ENCODE measurements at regions not wholly inside any gene's neighbourhood (a gene's known extent, or its start where the extent isn't known, plus 50 kb on each side); places are given as distances from the start of the nearest gene placed in this dataset.
"Not testable (repeated sequence)": the region's sequence is repeated elsewhere in the genome, so short reads cannot be mapped to it uniquely, and the experiment has no call there.

GRCh38 chr16:87045466-87046216, 271.6 kb downstream of the C16orf95 start:
- no peak for DNase-seq

DNA sequence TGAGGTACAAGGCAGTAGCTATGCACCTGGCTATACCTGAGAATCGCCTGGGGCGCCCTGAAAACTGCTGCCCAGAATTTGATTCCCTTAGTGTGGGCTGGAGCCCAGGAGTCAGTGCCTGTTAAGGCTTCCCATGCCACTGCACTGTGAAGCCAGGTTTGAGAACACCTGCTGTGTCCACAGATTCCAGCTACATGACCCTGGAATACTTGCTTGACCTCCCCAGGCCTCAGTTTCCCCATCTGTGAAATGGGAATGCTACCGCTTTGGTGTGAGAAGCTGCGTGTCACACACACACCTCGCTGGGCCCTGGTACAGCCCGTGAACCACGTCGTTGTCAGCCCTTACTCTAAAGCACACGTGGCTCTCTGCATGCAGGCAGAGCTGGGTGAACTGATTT, 271.0 kb downstream of the C16orf95 start:
- DNase-seq, result no peak

DNA sequence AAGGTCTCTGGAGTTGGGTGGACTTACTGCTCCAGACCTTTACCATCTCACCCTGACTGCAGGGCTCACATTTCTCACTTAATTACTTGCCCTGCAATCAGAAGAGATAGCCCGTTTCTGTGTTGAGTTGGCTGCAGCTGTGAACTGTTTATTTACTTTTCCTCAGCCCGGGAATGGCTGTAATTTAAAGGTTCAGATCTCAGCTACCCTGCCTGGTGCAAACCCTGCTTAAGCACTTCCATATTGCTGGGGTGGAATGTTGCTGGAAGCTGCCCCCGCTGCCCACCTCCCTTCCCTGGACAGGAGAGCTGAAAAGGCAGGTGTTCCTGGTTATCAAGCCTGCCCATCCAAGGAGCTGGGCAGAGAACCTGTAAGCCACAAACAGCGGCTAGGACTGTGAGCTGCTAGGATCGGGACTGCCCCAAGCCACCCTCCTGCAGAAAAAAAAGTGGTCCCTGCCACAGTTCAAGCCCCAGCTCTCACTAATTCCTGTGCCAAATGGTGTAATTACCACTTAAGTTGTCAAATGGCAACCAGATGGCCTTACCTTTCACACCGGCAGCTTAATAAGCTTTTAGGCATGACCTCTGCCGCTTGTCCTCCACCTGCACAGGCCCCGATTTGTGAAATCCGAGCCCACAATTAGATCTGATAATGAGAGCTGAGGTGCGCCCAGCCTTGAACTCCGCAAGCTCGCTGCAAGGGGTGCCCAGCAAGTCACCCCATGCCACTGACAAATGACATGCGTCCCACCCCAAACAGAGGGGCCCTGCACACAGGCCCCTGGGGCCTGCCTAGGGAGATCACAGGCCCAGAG, 269.8 kb downstream of the C16orf95 start:
- DNase-seq, result no peak

GRCh38 chr16:87048038-87048729, 269.0 kb downstream of the C16orf95 start:
- DNase-seq, result no peak

DNA sequence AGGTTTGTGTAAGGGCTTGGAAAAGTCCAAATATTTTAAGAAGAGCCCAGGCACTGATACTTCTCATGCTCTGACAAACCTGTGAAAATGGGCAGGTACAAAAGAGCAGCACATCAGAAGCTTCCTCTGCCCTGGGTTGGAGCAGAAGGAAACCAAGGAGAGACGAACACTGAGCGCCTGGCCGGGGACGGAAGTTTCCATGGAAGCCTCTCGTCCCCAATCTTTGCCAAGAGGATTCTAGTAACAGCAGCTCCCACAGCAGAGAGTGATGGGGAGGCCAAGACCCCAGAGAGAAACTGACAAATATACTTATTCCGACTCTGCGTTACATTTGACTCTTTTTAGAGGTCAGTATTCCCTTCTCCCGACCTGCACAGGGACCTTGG, 268.5 kb downstream of the C16orf95 start:
- no peak for DNase-seq

DNA sequence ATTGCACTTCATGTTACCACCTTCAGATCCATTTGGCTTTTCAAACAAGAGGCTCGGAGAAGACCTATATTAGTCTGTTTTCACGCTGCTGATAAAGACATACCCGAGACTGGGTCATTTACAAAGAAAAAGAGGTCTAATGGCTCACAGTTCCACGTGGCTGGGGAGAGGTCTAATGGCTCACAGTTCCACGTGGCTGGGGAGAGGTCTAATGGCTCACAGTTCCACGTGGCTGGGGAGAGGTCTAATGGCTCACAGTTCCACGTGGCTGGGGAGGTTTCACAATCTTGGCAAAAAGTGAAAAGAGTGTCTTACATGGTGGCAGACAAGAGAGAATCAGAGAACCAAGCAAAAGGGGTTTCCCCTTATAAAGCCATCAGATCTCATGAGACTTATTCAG, 268.0 kb downstream of the C16orf95 start:
- DNase-seq, result not testable (repeated sequence)

DNA sequence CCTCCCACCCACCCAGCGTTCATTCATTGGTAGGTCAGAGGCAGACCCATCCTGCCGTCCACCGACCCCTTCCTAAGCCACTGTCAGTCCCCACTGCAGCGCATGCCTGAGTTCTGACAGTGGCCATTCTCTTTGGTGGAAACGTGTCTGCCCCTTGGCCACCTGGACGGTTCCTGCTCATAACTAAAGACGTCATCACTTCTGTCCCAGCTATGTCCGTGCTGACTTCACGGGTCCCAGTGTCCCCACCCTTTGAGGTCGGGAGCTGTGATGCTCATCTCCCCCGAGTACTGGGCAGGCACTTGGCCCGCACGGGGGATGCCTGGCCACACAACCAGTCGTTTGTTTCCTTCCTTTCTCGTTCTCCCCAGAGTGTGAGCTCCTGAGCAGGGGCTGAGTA, 267.1 kb downstream of the C16orf95 start:
- no peak for DNase-seq

- no peak for DNase-seq
Observed at GRCh38 chr16:87051526-87052320, 265.5 kb downstream of the C16orf95 start.

- DNase-seq, result no peak
Observed at GRCh38 chr16:87052506-87052905, 264.7 kb downstream of the C16orf95 start.

DNA sequence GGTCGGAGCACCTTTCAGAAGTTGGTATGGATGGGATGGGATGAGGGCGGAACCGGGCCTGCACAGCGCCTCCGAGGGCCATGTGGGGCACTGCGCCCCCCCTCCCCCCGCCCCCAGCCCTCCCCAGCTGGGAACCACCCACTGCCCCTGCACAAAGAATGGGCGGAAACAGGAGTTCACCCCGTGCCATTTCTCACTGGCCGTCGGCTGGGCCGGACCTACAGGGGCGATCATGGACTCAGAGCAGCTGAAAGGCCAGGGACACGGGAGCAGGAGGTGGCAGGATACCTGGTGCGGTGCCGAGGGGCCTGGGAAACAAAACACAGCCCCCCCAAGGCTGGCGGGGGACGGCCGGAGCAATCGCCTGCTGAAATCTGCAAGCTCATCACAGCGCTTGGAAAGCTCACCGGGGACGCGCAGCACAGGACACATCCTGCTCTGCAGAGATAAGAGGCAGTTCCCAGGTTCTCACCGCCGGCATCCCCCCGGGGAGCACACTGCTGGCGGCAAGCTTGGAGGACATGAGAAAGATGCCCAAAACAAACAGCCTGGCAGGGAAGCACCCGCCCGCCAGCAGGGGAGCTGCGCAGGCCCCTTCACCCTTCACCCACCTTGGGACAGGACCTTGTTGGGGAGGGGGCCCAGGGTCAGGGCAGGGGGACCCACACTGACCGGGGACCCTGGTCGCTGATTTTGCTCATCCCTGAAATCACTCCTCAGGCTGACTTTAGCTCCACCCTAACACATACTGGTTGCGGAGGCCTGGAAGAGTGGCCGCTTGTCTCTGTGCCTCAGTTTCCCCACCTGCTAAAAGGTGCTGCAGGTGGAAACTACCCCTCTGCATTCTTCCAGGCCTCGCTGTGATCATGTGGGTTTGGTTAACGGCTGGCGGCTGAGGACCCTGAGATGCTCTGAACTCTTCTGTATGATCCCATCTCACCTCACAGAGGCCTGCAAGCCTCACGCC, 263.9 kb downstream of the C16orf95 start:
- no peak for DNase-seq

- DNase-seq, result no peak
Observed at GRCh38 chr16:87054154-87054553, 263.0 kb downstream of the C16orf95 start.

DNA sequence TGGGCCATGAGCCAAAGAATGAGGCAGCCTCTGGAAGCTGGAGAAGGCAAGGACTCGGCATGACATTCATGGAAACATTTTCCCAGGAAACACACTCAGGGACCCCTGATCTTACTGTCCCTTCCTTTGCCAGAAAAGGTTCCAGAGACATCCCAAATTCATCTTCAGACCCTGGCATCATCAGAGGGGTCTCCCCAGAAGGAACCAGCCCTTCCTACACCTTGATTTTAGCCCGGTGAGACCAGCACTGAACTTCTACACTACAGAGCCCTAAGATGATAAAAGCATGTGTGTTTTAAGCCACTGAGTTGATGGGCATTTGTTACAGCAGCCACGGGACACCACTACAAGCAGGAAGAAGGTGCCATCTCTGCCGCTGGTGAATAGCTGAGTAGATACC, 262.3 kb downstream of the C16orf95 start:
- DNase-seq, result no peak

DNA sequence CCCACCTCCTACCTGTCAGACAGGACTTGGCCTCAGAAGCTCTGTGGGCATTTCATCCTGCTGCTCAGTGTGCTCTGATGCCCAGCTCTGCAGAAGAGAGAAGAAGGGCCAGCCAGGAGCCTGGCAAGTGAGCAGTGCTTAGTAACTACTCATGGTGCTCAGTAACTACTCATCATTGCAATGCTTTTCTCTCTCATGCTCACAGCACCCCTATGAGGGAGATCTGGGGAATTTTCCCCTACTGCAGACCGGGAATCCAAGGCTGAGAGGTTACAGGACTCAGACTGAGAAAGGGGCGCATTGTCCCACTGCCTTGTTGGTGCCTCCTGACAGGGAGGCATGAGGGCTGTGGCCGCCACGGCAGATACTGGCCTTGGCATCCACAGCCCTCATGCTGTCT, 261.1 kb downstream of the C16orf95 start:
- DNase-seq, result no peak

- DNase-seq, result no peak
Observed at GRCh38 chr16:87056551-87056950, 260.6 kb downstream of the C16orf95 start.

GRCh38 chr16:87057211-87057881, 259.8 kb downstream of the C16orf95 start:
- no peak for DNase-seq

GRCh38 chr16:87057951-87058560, 259.1 kb downstream of the C16orf95 start:
- no peak for DNase-seq

DNA sequence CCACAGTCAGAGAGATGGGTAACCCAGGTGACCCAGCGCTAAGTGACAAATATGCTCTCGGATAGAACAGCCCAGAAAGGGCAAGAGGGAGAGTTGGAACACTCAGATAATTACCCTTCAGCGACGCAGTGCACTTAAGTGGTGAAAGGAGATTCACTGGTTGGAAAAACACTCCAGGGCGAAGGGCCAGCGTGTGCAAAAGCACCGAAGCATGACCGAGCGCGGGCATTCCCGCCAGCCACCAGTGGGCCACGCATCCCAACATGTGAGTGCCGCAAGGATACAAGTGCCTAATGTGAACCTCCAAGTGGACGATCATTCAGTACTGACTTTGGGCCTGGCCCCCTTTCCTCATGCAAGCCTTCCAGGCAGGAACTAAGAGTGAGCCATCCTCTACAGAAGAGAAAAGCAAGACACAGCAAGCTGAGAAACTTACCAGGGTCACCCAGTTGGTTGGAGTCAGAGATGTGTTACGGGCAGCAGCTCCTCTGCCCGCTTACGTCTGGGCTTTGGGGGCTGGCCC, 258.4 kb downstream of the C16orf95 start:
- DNase-seq, result no peak

- DNase-seq, result no peak
Observed at GRCh38 chr16:87060034-87060986, 256.9 kb downstream of the C16orf95 start.

Data from anterior cingulate cortex (tissue), 58 donors.